ENCODE measurements at regions not wholly inside any gene's neighbourhood (a gene's known extent, or its start where the extent isn't known, plus 50 kb on each side); places are given as distances from the start of the nearest gene placed in this dataset.

GRCh38 chr6:97586344-97586743 lies 303.3 kb upstream of the MMS22L start:
- no peak overlapping the region for H3K9ac ChIP-seq (ENCODE audit: low read length)
- H3K4me3 ChIP-seq (ENCODE audit: low read depth, low read length): no peak overlapping the region
- H3K27me3 ChIP-seq (ENCODE audit: control insufficient read depth, insufficient read depth, low read length): peaks cover 49% of the 10 kb centered on the region
- no peak overlapping the region for H3K27ac ChIP-seq (ENCODE audit: low read depth, low read length)
- no peaks in the 10 kb centered on the region for H3K9me3 ChIP-seq (ENCODE audit: control insufficient read depth, insufficient read depth, low read depth, low read length)
- no peaks in the 10 kb centered on the region for H3K36me3 ChIP-seq (ENCODE audit: control insufficient read depth, insufficient read depth, low read length)
- no peaks in the 10 kb centered on the region for H3K4me1 ChIP-seq (ENCODE audit: control insufficient read depth, insufficient read depth, low read length)

- peaks cover 5% of the 10 kb centered on the region for H3K4me1 ChIP-seq (ENCODE audit: control insufficient read depth, insufficient read depth, low read length)
- H3K27me3 ChIP-seq (ENCODE audit: control insufficient read depth, insufficient read depth, low read length): peaks cover 99% of the 10 kb centered on the region
- H3K9me3 ChIP-seq (ENCODE audit: control insufficient read depth, insufficient read depth, low read depth, low read length): no peaks in the 10 kb centered on the region
- no peak overlapping the region for H3K27ac ChIP-seq (ENCODE audit: low read depth, low read length)
- H3K36me3 ChIP-seq (ENCODE audit: control insufficient read depth, insufficient read depth, low read length): no peaks in the 10 kb centered on the region
- peak overlapping the region; percentile 28; the same call in 1 of the 2 replicates for H3K4me3 ChIP-seq (ENCODE audit: low read depth, low read length)
- H3K9ac ChIP-seq (ENCODE audit: low read length): no peak overlapping the region
Measured at GRCh38 chr6:97591955-97592354, 308.9 kb upstream of the MMS22L start.

GRCh38 chr6:97594844-97595243 lies 311.8 kb upstream of the MMS22L start:
- Histone ChIP-seq H3K4me3 (ENCODE audit: low read depth, low read length) (no peak overlapping the region), H3K4me1 (ENCODE audit: control insufficient read depth, insufficient read depth, low read length) (peaks cover 5% of the 10 kb centered on the region), H3K9ac (ENCODE audit: low read length) (no peak overlapping the region), H3K36me3 (ENCODE audit: control insufficient read depth, insufficient read depth, low read length) (no peaks in the 10 kb centered on the region), H3K27me3 (ENCODE audit: control insufficient read depth, insufficient read depth, low read length) (peaks cover 90% of the 10 kb centered on the region), H3K9me3 (ENCODE audit: control insufficient read depth, insufficient read depth, low read depth, low read length) (no peaks in the 10 kb centered on the region), H3K27ac (ENCODE audit: low read depth, low read length) (no peak overlapping the region)

- H3K4me1 ChIP-seq (ENCODE audit: control insufficient read depth, insufficient read depth, low read length): no peaks in the 10 kb centered on the region
- H3K4me3 ChIP-seq (ENCODE audit: low read depth, low read length): no peak overlapping the region
- no peak overlapping the region for H3K9ac ChIP-seq (ENCODE audit: low read length)
Measured at GRCh38 chr6:97621111-97621510, 338.1 kb upstream of the MMS22L start.

GRCh38 chr6:97626671-97627441 lies 343.8 kb upstream of the MMS22L start:
- no peak overlapping the region for H3K9ac ChIP-seq (ENCODE audit: low read length)
- no peaks in the 10 kb centered on the region for H3K36me3 ChIP-seq (ENCODE audit: control insufficient read depth, insufficient read depth, low read length)
- H3K9me3 ChIP-seq (ENCODE audit: control insufficient read depth, insufficient read depth, low read depth, low read length): no peaks in the 10 kb centered on the region
- H3K4me3 ChIP-seq (ENCODE audit: low read depth, low read length): no peak overlapping the region
- H3K27me3 ChIP-seq (ENCODE audit: control insufficient read depth, insufficient read depth, low read length): no peaks in the 10 kb centered on the region
- H3K4me1 ChIP-seq (ENCODE audit: control insufficient read depth, insufficient read depth, low read length): no peaks in the 10 kb centered on the region
- no peak overlapping the region for H3K27ac ChIP-seq (ENCODE audit: low read depth, low read length)

More at GRCh38 chr6:97621111-97621510, 338.1 kb upstream of the MMS22L start:
- Histone ChIP-seq H3K27me3 (ENCODE audit: control insufficient read depth, insufficient read depth, low read length) (no peaks in the 10 kb centered on the region), H3K27ac (ENCODE audit: low read depth, low read length) (no peak overlapping the region), H3K9me3 (ENCODE audit: control insufficient read depth, insufficient read depth, low read depth, low read length) (no peaks in the 10 kb centered on the region), H3K36me3 (ENCODE audit: control insufficient read depth, insufficient read depth, low read length) (no peaks in the 10 kb centered on the region)

- Histone ChIP-seq H3K9me3 (ENCODE audit: control insufficient read depth, insufficient read depth, low read depth, low read length) (no peaks in the 10 kb centered on the region), H3K4me1 (ENCODE audit: control insufficient read depth, insufficient read depth, low read length) (no peaks in the 10 kb centered on the region), H3K4me3 (ENCODE audit: low read depth, low read length) (no peak overlapping the region), H3K9ac (ENCODE audit: low read length) (no peak overlapping the region), H3K27me3 (ENCODE audit: control insufficient read depth, insufficient read depth, low read length) (no peaks in the 10 kb centered on the region), H3K27ac (ENCODE audit: low read depth, low read length) (no peak overlapping the region), H3K36me3 (ENCODE audit: control insufficient read depth, insufficient read depth, low read length) (no peaks in the 10 kb centered on the region)
Measured at GRCh38 chr6:97629180-97629579, 346.2 kb upstream of the MMS22L start.

- H3K9ac ChIP-seq (ENCODE audit: low read length): no peak overlapping the region
- H3K27ac ChIP-seq (ENCODE audit: low read depth, low read length): no peak overlapping the region
- H3K9me3 ChIP-seq (ENCODE audit: control insufficient read depth, insufficient read depth, low read depth, low read length): no peaks in the 10 kb centered on the region
- no peaks in the 10 kb centered on the region for H3K36me3 ChIP-seq (ENCODE audit: control insufficient read depth, insufficient read depth, low read length)
- no peak overlapping the region for H3K4me3 ChIP-seq (ENCODE audit: low read depth, low read length)
- H3K4me1 ChIP-seq (ENCODE audit: control insufficient read depth, insufficient read depth, low read length): no peaks in the 10 kb centered on the region
- no peaks in the 10 kb centered on the region for H3K27me3 ChIP-seq (ENCODE audit: control insufficient read depth, insufficient read depth, low read length)
Measured at GRCh38 chr6:97630604-97631003, 347.6 kb upstream of the MMS22L start.

GRCh38 chr6:97632341-97632740 lies 349.3 kb upstream of the MMS22L start:
- H3K36me3 ChIP-seq (ENCODE audit: control insufficient read depth, insufficient read depth, low read length): no peaks in the 10 kb centered on the region
- no peaks in the 10 kb centered on the region for H3K4me1 ChIP-seq (ENCODE audit: control insufficient read depth, insufficient read depth, low read length)
- no peak overlapping the region for H3K9ac ChIP-seq (ENCODE audit: low read length)
- no peaks in the 10 kb centered on the region for H3K27me3 ChIP-seq (ENCODE audit: control insufficient read depth, insufficient read depth, low read length)
- no peak overlapping the region for H3K4me3 ChIP-seq (ENCODE audit: low read depth, low read length)
- peaks cover 4% of the 10 kb centered on the region; the same call in 1 of the 2 replicates for H3K9me3 ChIP-seq (ENCODE audit: control insufficient read depth, insufficient read depth, low read depth, low read length)
- no peak overlapping the region for H3K27ac ChIP-seq (ENCODE audit: low read depth, low read length)

GRCh38 chr6:97639702-97640101 lies 356.7 kb upstream of the MMS22L start:
- Histone ChIP-seq H3K4me3 (ENCODE audit: low read depth, low read length) (no peak overlapping the region), H3K27me3 (ENCODE audit: control insufficient read depth, insufficient read depth, low read length) (no peaks in the 10 kb centered on the region), H3K27ac (ENCODE audit: low read depth, low read length) (no peak overlapping the region), H3K9ac (ENCODE audit: low read length) (no peak overlapping the region), H3K36me3 (ENCODE audit: control insufficient read depth, insufficient read depth, low read length) (no peaks in the 10 kb centered on the region), H3K4me1 (ENCODE audit: control insufficient read depth, insufficient read depth, low read length) (no peaks in the 10 kb centered on the region), H3K9me3 (ENCODE audit: control insufficient read depth, insufficient read depth, low read depth, low read length) (peaks cover 9% of the 10 kb centered on the region; the same call in 1 of the 2 replicates)

- Histone ChIP-seq H3K36me3 (ENCODE audit: control insufficient read depth, insufficient read depth, low read length) (no peaks in the 10 kb centered on the region), H3K27me3 (ENCODE audit: control insufficient read depth, insufficient read depth, low read length) (no peaks in the 10 kb centered on the region), H3K9me3 (ENCODE audit: control insufficient read depth, insufficient read depth, low read depth, low read length) (no peaks in the 10 kb centered on the region), H3K4me1 (ENCODE audit: control insufficient read depth, insufficient read depth, low read length) (no peaks in the 10 kb centered on the region), H3K9ac (ENCODE audit: low read length) (no peak overlapping the region), H3K27ac (ENCODE audit: low read depth, low read length) (no peak overlapping the region), H3K4me3 (ENCODE audit: low read depth, low read length) (no peak overlapping the region)
Measured at GRCh38 chr6:97644353-97644752, 361.3 kb upstream of the MMS22L start.

- no peak overlapping the region for H3K27ac ChIP-seq (ENCODE audit: low read depth, low read length)
- no peak overlapping the region for H3K9ac ChIP-seq (ENCODE audit: low read length)
- H3K4me3 ChIP-seq (ENCODE audit: low read depth, low read length): no peak overlapping the region
- peaks cover under 1% of the 10 kb centered on the region; the same call in 1 of the 2 replicates for H3K9me3 ChIP-seq (ENCODE audit: control insufficient read depth, insufficient read depth, low read depth, low read length)
- no peaks in the 10 kb centered on the region for H3K27me3 ChIP-seq (ENCODE audit: control insufficient read depth, insufficient read depth, low read length)
- H3K36me3 ChIP-seq (ENCODE audit: control insufficient read depth, insufficient read depth, low read length): no peaks in the 10 kb centered on the region
- no peaks in the 10 kb centered on the region for H3K4me1 ChIP-seq (ENCODE audit: control insufficient read depth, insufficient read depth, low read length)
Measured at GRCh38 chr6:97645757-97646156, 362.7 kb upstream of the MMS22L start.

Measured in HUES6 (cell line).